Mesodermal cell (in vitro differentiated cells): ENCODE measurements at regions not wholly inside any gene's neighbourhood (a gene's known extent, or its start where the extent isn't known, plus 50 kb on each side); places are given as distances from the start of the nearest gene placed in this dataset.

ENCODE experiments used
- H3K27ac ChIP-seq: 2 replicates; pipeline ENCODE4 v1.7.0; 2013; ENCODE audit warnings: mild to moderate bottlenecking, low read depth, low read length, moderate library complexity; ENCODE audit not compliant: severe bottlenecking
- H3K36me3 ChIP-seq: 2 replicates; pipeline ENCODE4 v1.7.1; 2013; ENCODE audit warnings: mild to moderate bottlenecking, low read length, moderate library complexity; ENCODE audit not compliant: control insufficient read depth, insufficient read depth
- H3K4me1 ChIP-seq: one replicate; pipeline ENCODE4 v1.7.1; 2013; ENCODE audit warnings: mild to moderate bottlenecking, low read length; ENCODE audit not compliant: insufficient read depth, control insufficient read depth, poor library complexity, severe bottlenecking
- H3K4me3 ChIP-seq: 2 replicates; pipeline ENCODE4 v1.7.0; 2013; ENCODE audit warnings: low read length, control low read depth, mild to moderate bottlenecking; ENCODE audit not compliant: insufficient read depth, poor library complexity, severe bottlenecking; ENCODE audit errors: extremely low read depth
- H3K9me3 ChIP-seq: 2 replicates; pipeline ENCODE4 v1.7.1; 2013; ENCODE audit warnings: mild to moderate bottlenecking, low read length, moderate library complexity; ENCODE audit not compliant: control insufficient read depth
- WGBS, 2 experiments: methylation state at CpG; one replicate each; pipeline ENCODE4 v1.1.5; 2013; ENCODE audit warnings: missing lambda C conversion rate in 2 of 2; ENCODE audit not compliant: insufficient coverage in 2 of 2; 5-methylcytosine and 5-hydroxymethylcytosine counted together

DNA sequence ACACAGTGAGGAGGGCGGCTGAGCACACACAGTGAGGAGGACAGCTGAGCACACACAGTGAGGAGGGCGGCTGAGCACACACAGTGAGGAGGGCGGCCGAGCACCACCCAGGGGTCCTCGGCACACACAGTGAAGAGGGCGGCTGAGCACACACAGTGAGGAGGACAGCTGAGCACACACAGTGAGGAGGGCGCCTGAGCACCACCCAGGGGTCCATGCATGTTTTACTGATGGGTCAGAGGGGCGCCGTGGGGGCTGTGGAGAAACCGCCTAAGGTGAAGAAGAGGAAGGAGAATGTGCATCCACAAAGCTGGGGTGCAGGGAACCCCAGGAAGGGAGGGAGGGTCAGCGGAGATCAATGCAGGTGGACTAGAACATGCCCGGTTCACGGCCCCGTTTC lies 461.8 kb downstream of the BRD1 start:
- WGBS, 2 experiments = 85% methylated on average over 11 to 14 of the region's 14 CpGs
- Histone ChIP-seq H3K27ac (no peak overlapping the region), H3K4me3 (no peak overlapping the region), H3K36me3 (no peaks in the 10 kb centered on the region), H3K4me1 (peaks cover 7% of the 10 kb centered on the region), H3K9me3 (no peaks in the 10 kb centered on the region)

DNA sequence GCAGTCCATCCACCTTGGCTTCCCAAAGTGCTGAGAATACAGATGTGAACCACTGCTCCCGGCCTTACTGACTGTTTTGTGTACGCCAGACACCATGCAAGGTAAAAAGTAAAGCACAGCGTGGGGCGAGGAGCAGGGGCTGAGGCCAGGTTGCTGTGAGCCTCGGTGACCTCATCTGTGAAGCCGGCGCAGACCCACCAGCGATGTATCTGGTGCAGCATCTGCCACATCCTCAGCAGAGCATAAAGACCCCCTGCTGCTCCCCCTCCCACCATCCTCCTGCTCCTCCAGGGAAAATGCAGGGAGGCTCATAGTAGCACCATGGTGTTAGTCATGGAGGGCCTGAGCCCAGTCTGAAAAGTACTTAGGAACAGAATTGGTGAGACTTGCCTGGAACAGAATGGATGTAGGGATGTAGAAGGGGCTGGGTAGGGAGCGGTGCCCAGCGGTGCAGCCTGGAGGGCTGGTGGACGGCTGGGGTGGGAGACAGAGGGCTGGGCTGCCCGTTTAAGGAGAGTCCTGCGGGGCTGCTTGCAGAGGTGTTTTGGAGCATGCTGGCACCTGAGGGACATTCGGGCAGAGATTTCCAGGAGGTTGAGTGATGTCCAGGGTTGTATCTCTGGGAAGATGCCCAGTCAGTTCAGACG lies 462.4 kb downstream of the BRD1 start:
- Histone ChIP-seq H3K9me3 (no peaks in the 10 kb centered on the region), H3K27ac (no peak overlapping the region), H3K36me3 (no peaks in the 10 kb centered on the region), H3K4me3 (no peak overlapping the region), H3K4me1 (peaks cover 7% of the 10 kb centered on the region)
- WGBS, 2 experiments = 79 to 94% methylated on average over 12 to 15 of the region's 15 CpGs

DNA sequence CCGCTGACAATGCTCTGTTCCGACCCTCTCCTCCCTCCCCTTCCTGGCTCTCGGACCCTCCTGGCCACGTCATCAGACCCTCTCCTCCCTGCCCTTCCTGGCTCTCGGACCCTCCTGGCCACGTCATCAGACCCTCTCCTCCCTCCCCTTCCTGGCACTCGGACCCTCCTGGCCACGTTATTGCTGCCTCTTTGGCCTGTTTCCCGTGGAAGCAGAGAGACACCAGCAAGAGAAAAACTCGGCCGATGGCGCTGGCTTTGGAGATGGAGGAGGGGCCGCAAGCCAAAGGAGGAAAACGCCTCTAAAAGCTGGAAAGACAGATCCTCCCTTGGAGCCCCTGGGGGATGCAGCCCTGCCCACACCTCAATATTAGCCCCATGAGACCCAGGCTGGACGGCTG lies 463.3 kb downstream of the BRD1 start:
- Histone ChIP-seq H3K36me3 (no peaks in the 10 kb centered on the region), H3K27ac (no peak overlapping the region), H3K9me3 (no peaks in the 10 kb centered on the region), H3K4me3 (no peak overlapping the region), H3K4me1 (peaks cover 3% of the 10 kb centered on the region)
- WGBS, 2 experiments = 85 to 95% methylated on average over 9 to 10 of the region's 15 CpGs

DNA sequence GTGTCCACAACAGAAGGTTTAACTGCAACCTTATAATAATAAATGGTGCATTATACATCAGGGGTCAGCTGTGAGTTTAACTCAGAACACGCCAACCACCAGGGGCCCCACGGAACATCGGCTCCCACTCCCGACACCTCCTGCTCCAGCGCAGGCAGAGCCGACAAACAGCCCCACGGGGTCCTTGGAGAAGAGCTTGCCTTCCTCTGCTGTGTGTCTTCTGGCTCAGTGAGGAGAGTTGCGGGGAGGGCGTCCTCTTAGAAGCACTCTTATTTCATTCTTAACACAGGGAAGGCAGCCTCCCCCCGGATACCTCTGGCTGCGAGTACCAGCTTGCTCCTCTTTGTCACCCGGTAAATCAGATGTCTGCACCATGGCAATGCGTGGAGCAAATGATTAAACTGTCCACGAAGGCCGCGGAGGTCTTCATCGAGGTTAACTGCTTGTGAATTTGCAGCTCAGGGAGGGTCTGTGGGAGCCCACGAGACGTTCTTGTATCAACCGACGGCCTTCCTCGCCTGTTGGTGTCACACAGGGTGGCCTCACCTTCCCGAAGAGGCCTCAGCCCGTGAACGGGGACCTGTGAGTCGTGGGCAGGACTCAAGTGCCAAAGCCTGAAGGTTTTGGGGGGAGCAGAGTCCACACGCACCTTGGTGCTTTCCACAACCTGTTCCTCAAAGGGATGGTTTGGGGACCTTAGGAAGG lies 464.0 kb downstream of the BRD1 start:
- Histone ChIP-seq H3K27ac (no peak overlapping the region), H3K36me3 (no peaks in the 10 kb centered on the region), H3K4me1 (no peaks in the 10 kb centered on the region), H3K4me3 (no peak overlapping the region), H3K9me3 (no peaks in the 10 kb centered on the region)
- WGBS, 2 experiments = 90 to 93% methylated on average over 23 to 26 of the region's 27 CpGs

DNA sequence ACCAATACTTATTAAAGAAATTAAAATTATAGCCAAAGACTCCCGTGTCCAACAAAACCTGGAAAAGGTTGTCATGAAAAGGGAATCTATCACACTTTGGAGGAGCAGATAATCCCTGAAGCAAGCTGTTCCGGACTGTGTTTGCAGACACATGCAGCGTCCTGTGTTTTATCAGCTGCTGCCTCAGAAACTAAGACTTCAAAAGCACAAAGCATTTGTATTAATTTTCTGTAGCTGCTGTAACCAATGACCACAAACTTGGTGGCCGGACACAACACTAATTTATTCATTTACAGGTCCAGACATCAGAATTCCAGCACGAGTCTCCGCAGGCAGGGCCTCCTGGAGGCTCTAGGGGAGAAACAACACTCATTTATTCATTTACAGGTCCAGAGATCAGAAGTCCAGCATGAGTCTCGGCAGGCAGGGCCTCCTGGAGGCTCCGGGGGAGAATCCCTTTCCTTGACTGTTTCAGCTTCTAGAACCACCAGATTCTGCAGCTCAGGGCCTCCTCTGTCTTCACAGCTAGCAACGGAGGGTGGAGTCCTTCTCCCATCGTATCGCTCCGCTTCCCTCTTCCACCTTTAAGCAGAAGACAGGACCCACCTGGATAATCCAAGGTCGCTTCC lies 465.3 kb downstream of the BRD1 start:
- Histone ChIP-seq H3K27ac (no peak overlapping the region), H3K9me3 (no peaks in the 10 kb centered on the region), H3K4me3 (no peak overlapping the region), H3K4me1 (no peaks in the 10 kb centered on the region), H3K36me3 (no peaks in the 10 kb centered on the region)
- 89 to 90% methylated on average over 6 to 13 of the region's 13 CpGs for WGBS, 2 experiments

DNA sequence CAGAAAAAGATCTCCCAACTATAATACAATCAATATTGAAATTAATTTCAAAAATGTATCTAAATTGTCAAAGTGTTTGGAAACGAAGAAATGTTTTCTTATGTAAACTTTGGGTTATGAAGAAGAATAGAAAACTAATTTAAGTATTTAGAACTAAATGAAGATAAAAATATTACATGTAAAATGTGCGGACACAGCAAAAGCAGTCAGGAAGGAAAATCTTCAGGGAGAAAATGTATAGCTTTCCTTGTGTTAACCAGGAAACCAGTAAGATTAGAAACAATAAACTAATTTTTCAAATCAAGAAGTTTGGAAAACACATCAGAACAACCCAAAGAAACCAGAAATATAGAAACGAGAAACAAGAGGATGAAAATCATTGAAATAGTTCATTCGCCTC lies 466.5 kb downstream of the BRD1 start:
- Histone ChIP-seq H3K9me3 (peaks cover under 1% of the 10 kb centered on the region), H3K27ac (no peak overlapping the region), H3K4me1 (no peaks in the 10 kb centered on the region), H3K4me3 (no peak overlapping the region), H3K36me3 (no peaks in the 10 kb centered on the region)
- WGBS, 2 experiments = no CpG with 5 or more reads among the region's 4 CpGs

DNA sequence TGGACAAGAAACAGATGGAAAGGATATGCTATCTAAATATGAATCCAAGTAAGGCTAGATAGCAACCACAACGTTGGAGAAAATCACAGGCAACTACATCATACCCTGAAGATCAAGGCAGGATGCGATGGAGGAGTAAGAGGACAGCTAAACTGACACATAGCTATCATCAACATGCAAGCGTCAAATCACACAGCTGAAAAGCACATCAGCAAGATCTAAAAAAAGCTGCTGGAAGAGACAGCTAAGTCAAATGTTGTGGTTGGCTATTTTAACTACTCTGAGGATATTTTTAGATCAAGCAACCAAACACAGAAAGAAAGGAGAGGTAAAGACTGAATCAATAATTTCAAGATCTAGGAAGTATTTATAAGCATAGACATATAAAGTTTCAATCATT lies 466.9 kb downstream of the BRD1 start:
- Histone ChIP-seq H3K36me3 (no peaks in the 10 kb centered on the region), H3K27ac (no peak overlapping the region), H3K4me1 (no peaks in the 10 kb centered on the region), H3K4me3 (no peak overlapping the region), H3K9me3 (peaks cover 4% of the 10 kb centered on the region)
- WGBS, 2 experiments = 25% methylated on average over 1 of the region's 3 CpGs; no CpG with 5 or more reads in 1 of the 2 experiments

DNA sequence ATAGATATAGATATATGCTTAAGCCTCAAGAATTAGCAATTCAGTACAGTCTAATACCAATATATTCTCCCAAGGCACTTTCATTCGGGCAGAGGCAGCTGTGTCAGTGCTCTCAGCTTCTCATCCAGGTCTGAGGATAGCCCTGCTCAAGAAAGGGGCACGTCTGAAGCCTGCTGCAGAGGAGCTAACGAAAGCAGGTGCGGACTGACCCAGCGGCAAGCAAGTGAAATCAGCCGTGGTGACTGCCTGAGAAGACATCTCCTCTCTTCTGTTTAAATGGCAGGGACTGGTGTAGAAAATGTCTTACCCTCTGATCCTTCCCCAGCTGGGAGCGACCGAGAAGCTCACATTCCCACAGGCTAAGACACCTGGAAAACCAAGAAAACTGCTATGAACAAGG lies 468.6 kb downstream of the BRD1 start:
- H3K4me3 ChIP-seq = no peak overlapping the region
- no peaks in the 10 kb centered on the region for H3K4me1 ChIP-seq
- no peaks in the 10 kb centered on the region for H3K36me3 ChIP-seq
- WGBS, 2 experiments = 43 to 70% methylated on average over 2 to 4 of the region's 8 CpGs
- peaks cover 5% of the 10 kb centered on the region for H3K9me3 ChIP-seq
- no peak overlapping the region for H3K27ac ChIP-seq

DNA sequence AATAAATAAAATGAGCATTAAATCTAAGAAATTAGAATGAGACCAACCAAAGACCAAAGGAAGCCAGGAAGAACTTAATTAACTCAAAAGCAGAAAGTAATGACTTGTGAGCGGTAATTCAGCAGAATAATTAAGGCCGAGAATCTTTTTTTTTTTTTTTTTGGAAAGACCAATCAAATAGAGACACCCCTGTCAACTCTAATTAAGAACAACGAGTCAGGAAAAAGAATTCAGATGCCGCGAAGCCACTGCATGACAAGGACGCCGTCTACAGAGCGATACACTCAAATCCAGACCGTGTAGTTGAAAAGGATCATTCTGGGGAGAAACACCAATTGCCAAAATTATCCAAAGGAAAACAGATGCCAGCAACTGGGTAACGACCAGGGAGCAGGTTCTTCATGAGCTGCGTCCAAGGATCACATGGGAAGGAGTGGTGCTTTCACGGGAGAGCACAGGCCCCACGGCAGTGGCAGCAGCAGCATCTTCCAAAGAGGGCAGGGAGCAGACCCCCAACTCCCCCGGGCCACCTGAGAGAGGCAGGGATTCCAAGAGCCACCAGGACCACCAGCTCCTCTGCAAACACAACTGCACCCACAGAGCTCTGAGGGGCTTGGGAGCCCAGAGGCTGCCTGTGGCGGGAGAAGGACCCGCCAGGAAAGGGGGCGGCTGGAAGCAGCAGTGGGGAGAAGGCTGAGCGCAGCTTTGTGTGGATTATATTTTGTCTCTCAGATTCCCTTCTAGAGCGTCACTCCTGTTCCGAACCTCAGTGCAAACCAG lies 469.8 kb downstream of the BRD1 start:
- Histone ChIP-seq H3K4me1 (no peaks in the 10 kb centered on the region), H3K9me3 (peaks cover 5% of the 10 kb centered on the region), H3K36me3 (no peaks in the 10 kb centered on the region), H3K27ac (no peak overlapping the region), H3K4me3 (no peak overlapping the region)
- WGBS, 2 experiments = 88 to 97% methylated on average over 13 to 17 of the region's 20 CpGs

DNA sequence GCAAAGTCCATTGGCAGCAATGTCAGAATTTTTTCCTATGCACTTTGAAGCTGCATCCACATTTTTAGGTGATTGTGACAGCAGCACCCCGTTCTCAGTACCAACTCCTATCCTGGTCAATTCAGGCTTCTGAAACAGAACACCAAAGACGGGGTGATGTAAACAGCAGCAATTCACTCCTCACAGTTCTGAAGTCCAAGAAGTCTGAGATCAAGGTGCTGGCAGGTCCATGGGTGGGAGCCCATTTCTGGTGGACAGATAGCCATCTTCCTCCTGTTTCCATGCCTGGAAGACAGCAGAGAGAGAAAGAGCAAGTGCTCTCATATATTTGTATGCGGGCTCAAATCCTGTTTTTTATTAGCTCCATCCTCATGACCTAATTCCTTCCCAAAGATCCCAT lies 471.2 kb downstream of the BRD1 start:
- WGBS, 2 experiments = 83 to 94% methylated on average over 1 to 2 of the region's 3 CpGs
- Histone ChIP-seq H3K9me3 (peaks cover 5% of the 10 kb centered on the region), H3K4me1 (no peaks in the 10 kb centered on the region), H3K36me3 (no peaks in the 10 kb centered on the region), H3K4me3 (no peak overlapping the region), H3K27ac (no peak overlapping the region)
